ENCODE measurements at regions not wholly inside any gene's neighbourhood (a gene's known extent, or its start where the extent isn't known, plus 50 kb on each side); places are given as distances from the start of the nearest gene placed in this dataset.

GRCh38 chr12:87815771-87816585 is 213.2 kb downstream of the C12orf50 start:
- no peak overlapping the region for H3K27ac ChIP-seq (ENCODE audit: insufficient read depth, low read depth, low read length)
- intact Hi-C loops (cut with micrococcal nuclease): no loop called here
- dilution Hi-C loops (cut with MboI; ENCODE audit: extremely low pct_ligation_motif_present, low sequenced_read_pairs): no loop called here
- H3K4me1 ChIP-seq (ENCODE audit: control insufficient read depth, extremely low read depth, insufficient read depth, low read length): no peaks in the 10 kb centered on the region
- H3K9ac ChIP-seq (replicated peaks; ENCODE audit: extremely low read depth, insufficient read depth, low read length): no peak overlapping the region
- H3K4me3 ChIP-seq (replicated peaks in 1 of 3; ENCODE audit: insufficient read depth in 1 of 3, low read depth in 1 of 3, low read length in 3 of 3): no peak overlapping the region
- FAIRE-seq: no peak
- H3K4me2 ChIP-seq (ENCODE audit: insufficient read depth, low read length): no peak overlapping the region
- POLR2A ChIA-PET: no interaction called here
- CTCF ChIA-PET: interaction anchor here (1.4 kb wide), 1 partner anchor 13 kb away, joined by 4 read pairs; no protein-coding TSS in a partner anchor
- no peaks in the 10 kb centered on the region for H3K9me3 ChIP-seq (replicated peaks; ENCODE audit: control insufficient read depth, insufficient read depth, low read length)
- no peaks in the 10 kb centered on the region for H3K27me3 ChIP-seq (ENCODE audit: control insufficient read depth in 2 of 2, insufficient read depth in 2 of 2, low read length in 2 of 2)
- peak; percentile 4 for DNase-seq (ENCODE audit: low read depth, low spot score)
- no peaks in the 10 kb centered on the region for H4K20me1 ChIP-seq (replicated peaks; ENCODE audit: control insufficient read depth, extremely low read depth, insufficient read depth, low read length)
- no peak for TF ChIP-seq GATA2 (IDR thresholded peaks at IDR 0.05; ENCODE audit: insufficient read depth, insufficient read length, low read depth, low read length)
- no peak for TF ChIP-seq JUN (IDR thresholded peaks at IDR 0.05; ENCODE audit: borderline replicate concordance, insufficient read depth, insufficient read length, low read depth)
- no peak for TF ChIP-seq POLR2AphosphoS5 (IDR thresholded peaks at IDR 0.05; ENCODE audit: insufficient read depth, low read depth, low read length)
- no peak for TF ChIP-seq POLR2A (IDR thresholded peaks at IDR 0.05; ENCODE audit: low read depth, low read length)
- TF ChIP-seq MYC (IDR thresholded peaks at IDR 0.05; ENCODE audit: low read depth, low read length): no peak
- TF ChIP-seq CTCF (IDR thresholded peaks at IDR 0.05; ENCODE audit: extremely low read depth in 1 of 2, insufficient read depth in 1 of 2, low read depth in 1 of 2, low read length in 2 of 2): no peak
- no peak for TF ChIP-seq MAX (IDR thresholded peaks at IDR 0.05; ENCODE audit: insufficient read depth, insufficient read length)
- TF ChIP-seq FOS (IDR thresholded peaks at IDR 0.05; ENCODE audit: borderline replicate concordance, insufficient read depth, low read length): no peak
- TF ChIP-seq EZH2 (IDR thresholded peaks at IDR 0.05; ENCODE audit: borderline replicate concordance, low read depth, low read length, severe bottlenecking): no peak
- H3K79me2 ChIP-seq (ENCODE audit: control insufficient read depth, insufficient read depth, low read length): no peaks in the 10 kb centered on the region
- BruUV-seq (replicated peaks): no TSS peak
- H3K36me3 ChIP-seq (ENCODE audit: control insufficient read depth in 2 of 2, extremely low read depth in 1 of 2, insufficient read depth in 2 of 2, low read length in 2 of 2): no peaks in the 10 kb centered on the region
- no peaks in the 10 kb centered on the region for H3K9me1 ChIP-seq (replicated peaks; ENCODE audit: control insufficient read depth, extremely low read depth, insufficient read depth, low read length)
- H2AFZ ChIP-seq (ENCODE audit: low read depth, low read length): no peak overlapping the region

Data from endothelial cell of umbilical vein (primary cell).